HEK293 (cell line): ENCODE measurements at regions not wholly inside any gene's neighbourhood (a gene's known extent, or its start where the extent isn't known, plus 50 kb on each side); places are given as distances from the start of the nearest gene placed in this dataset.
A peak's percentile ranks its signal among the peaks of the same experiment; 100 is the strongest.

Experiments
- CTCF ChIA-PET: fragments of 350-600 bp; formaldehyde crosslinking; extraction: SDS; loops from one replicate; lab custom pipeline; 2021; ENCODE audit warnings: antibody characterized with exemption; lab: Yijun Ruan, JAX
- POLR2A ChIA-PET: fragments of 300-600 bp; formaldehyde crosslinking; extraction: SDS; loops from one replicate; lab custom pipeline; 2020; ENCODE audit warnings: antibody characterized with exemption, inconsistent platforms; lab: Yijun Ruan, JAX
- H3K27ac ChIP-seq: fragments of 200-500 bp; sonication (Bioruptor generic); 2 replicates; pipeline ENCODE4 v1.5.1; 2014; ENCODE audit warnings: low read depth, low read length, control low read depth, inconsistent platforms; ENCODE audit errors: extremely low read depth
- H3K36me3 ChIP-seq, 2 experiments: fragments of 200-500 bp in 1 of 2; sonication (Bioruptor generic) in 1 of 2; 1 replicate in 1 of 2; 2 replicates in 1 of 2; pipeline ENCODE4 v1.5.1; 2014 to 2017; ENCODE audit warnings: inconsistent platforms in 2 of 2, low read length in 2 of 2; ENCODE audit not compliant: control insufficient read depth in 2 of 2, insufficient read depth in 1 of 2
- H3K4me1 ChIP-seq: fragments of 200-500 bp; sonication (Bioruptor generic); 2 replicates; pipeline ENCODE4 v1.5.1; 2014; ENCODE audit warnings: mild to moderate bottlenecking, low read length, inconsistent platforms; ENCODE audit not compliant: control insufficient read depth, insufficient read depth
- H3K4me3 ChIP-seq: 2 replicates; pipeline ENCODE4 v1.5.1; 2011; ENCODE audit warnings: low read depth, mild to moderate bottlenecking, control low read depth, low read length, moderate library complexity
- H3K9me3 ChIP-seq: fragments of 200-500 bp; sonication (Bioruptor generic); 2 replicates; pipeline ENCODE4 v1.5.1; 2014; ENCODE audit warnings: low read depth, low read length, inconsistent platforms; ENCODE audit not compliant: control insufficient read depth, insufficient read depth
- MZF1 ChIP-seq: fragments of 450-650 bp; formaldehyde crosslinking; IDR thresholded peaks from 2 replicates; pipeline ENCODE4 v1.5.1; 2017; ENCODE audit warnings: missing biosample characterization, missing genetic modification characterization, borderline replicate concordance
- PRDM1 ChIP-seq: fragments of 450-650 bp; formaldehyde crosslinking; IDR thresholded peaks from 2 replicates; pipeline ENCODE4; 2016; ENCODE audit warnings: missing biosample characterization, missing genetic modification characterization
- PRDM6 ChIP-seq: fragments of 450-650 bp; formaldehyde crosslinking; IDR thresholded peaks from 2 replicates; pipeline ENCODE4 v1.5.1; 2017; ENCODE audit warnings: missing biosample characterization, missing genetic modification characterization
- SP2 ChIP-seq: fragments of 450-650 bp; formaldehyde crosslinking; IDR thresholded peaks from 2 replicates; pipeline ENCODE4 v1.5.1; 2016; ENCODE audit warnings: missing biosample characterization, missing genetic modification characterization
- ZFHX2 ChIP-seq: fragments of 450-650 bp; formaldehyde crosslinking; conservative IDR thresholded peaks from 2 replicates; pipeline ENCODE4 v1.5.1; 2016; ENCODE audit warnings: missing biosample characterization, missing genetic modification characterization
- ZFP3 ChIP-seq: fragments of 450-650 bp; formaldehyde crosslinking; IDR thresholded peaks from 2 replicates; pipeline ENCODE4 v1.5.1; 2016; ENCODE audit warnings: low read depth, missing biosample characterization, missing genetic modification characterization
- ZNF10 ChIP-seq: fragments of 450-650 bp; formaldehyde crosslinking; IDR thresholded peaks from 2 replicates; pipeline ENCODE4 v1.5.1; 2017; ENCODE audit warnings: missing biosample characterization, missing genetic modification characterization
- ZNF114 ChIP-seq: fragments of 450-650 bp; formaldehyde crosslinking; IDR thresholded peaks from 2 replicates; pipeline ENCODE4 v1.5.0; 2017; ENCODE audit warnings: missing biosample characterization, missing genetic modification characterization
- ZNF121 ChIP-seq: fragments of 450-650 bp; formaldehyde crosslinking; IDR thresholded peaks from 2 replicates; pipeline ENCODE4 v1.5.1; 2016; ENCODE audit warnings: missing biosample characterization, missing genetic modification characterization
- ZNF146 ChIP-seq: fragments of 450-650 bp; formaldehyde crosslinking; IDR thresholded peaks from 2 replicates; pipeline ENCODE4 v1.5.1; 2016; ENCODE audit warnings: missing biosample characterization, missing genetic modification characterization
- ZNF174 ChIP-seq: fragments of 450-650 bp; formaldehyde crosslinking; IDR thresholded peaks from 2 replicates; pipeline ENCODE4 v1.5.0; 2017; ENCODE audit warnings: missing biosample characterization, mild to moderate bottlenecking, missing genetic modification characterization
- ZNF214 ChIP-seq: fragments of 450-650 bp; formaldehyde crosslinking; IDR thresholded peaks from 2 replicates; pipeline ENCODE4 v1.5.1; 2017; ENCODE audit warnings: missing biosample characterization, mild to moderate bottlenecking, missing genetic modification characterization, borderline replicate concordance
- ZNF274 ChIP-seq, 2 experiments: fragments of 200-500 bp in 1 of 2; fragments of 450-650 bp in 1 of 2; sonication (Bioruptor generic) in 1 of 2; formaldehyde crosslinking in 1 of 2; IDR thresholded peaks; 2 replicates each; pipeline versions ENCODE4 v1.5.1 to v1.6.1; 2014 to 2016; ENCODE audit warnings: borderline replicate concordance in 1 of 2, inconsistent platforms in 1 of 2, low read length in 1 of 2, missing biosample characterization in 1 of 2, missing genetic modification characterization in 1 of 2
- ZNF292 ChIP-seq: fragments of 450-650 bp; formaldehyde crosslinking; IDR thresholded peaks from 2 replicates; pipeline ENCODE4 v1.5.1; 2016; ENCODE audit warnings: low read depth, missing biosample characterization, missing genetic modification characterization, borderline replicate concordance
- ZNF37A ChIP-seq: fragments of 450-650 bp; IDR thresholded peaks from 2 replicates; pipeline ENCODE4 v1.5.1; 2018; ENCODE audit warnings: missing biosample characterization, missing genetic modification characterization
- ZNF394 ChIP-seq: fragments of 450-650 bp; formaldehyde crosslinking; IDR thresholded peaks from 2 replicates; pipeline ENCODE4 v1.5.1; 2016; ENCODE audit warnings: missing biosample characterization, missing genetic modification characterization, mild to moderate bottlenecking, moderate library complexity, borderline replicate concordance
- ZNF433 ChIP-seq: fragments of 450-650 bp; formaldehyde crosslinking; IDR thresholded peaks from 2 replicates; pipeline ENCODE4 v1.5.1; 2016; ENCODE audit warnings: missing biosample characterization, missing genetic modification characterization, low read depth
- ZNF596 ChIP-seq: fragments of 450-650 bp; IDR thresholded peaks from 2 replicates; pipeline ENCODE4 v1.5.0; 2018; ENCODE audit warnings: missing biosample characterization, mild to moderate bottlenecking, missing genetic modification characterization, moderate library complexity
- ZNF677 ChIP-seq: fragments of 450-650 bp; IDR thresholded peaks from 2 replicates; pipeline ENCODE4 v1.5.0; 2018; ENCODE audit warnings: missing biosample characterization, mild to moderate bottlenecking, missing genetic modification characterization, moderate library complexity
- ZNF747 ChIP-seq: fragments of 450-650 bp; formaldehyde crosslinking; IDR thresholded peaks from 2 replicates; pipeline ENCODE4 v1.5.1; 2016; ENCODE audit warnings: missing biosample characterization, missing genetic modification characterization
- ZNF830 ChIP-seq: fragments of 450-650 bp; IDR thresholded peaks from 2 replicates; pipeline ENCODE4 v1.5.0; 2018; ENCODE audit warnings: missing biosample characterization, missing genetic modification characterization, low read depth, mild to moderate bottlenecking, moderate library complexity
- ZSCAN16 ChIP-seq: fragments of 450-650 bp; formaldehyde crosslinking; IDR thresholded peaks from 2 replicates; pipeline ENCODE4 v1.5.1; 2016; ENCODE audit warnings: missing biosample characterization, missing genetic modification characterization
- ZSCAN5A ChIP-seq: fragments of 450-650 bp; formaldehyde crosslinking; IDR thresholded peaks from 2 replicates; pipeline ENCODE4 v1.5.1; 2016; ENCODE audit warnings: missing biosample characterization, missing genetic modification characterization
- ZXDB ChIP-seq: fragments of 450-650 bp; formaldehyde crosslinking; IDR thresholded peaks from 2 replicates; pipeline ENCODE4 v1.5.1; 2016; ENCODE audit warnings: missing biosample characterization, missing genetic modification characterization
- TF ChIP-seq, protein P1 (sequence below): fragments of 450-650 bp; formaldehyde crosslinking; IDR thresholded peaks from 2 replicates; pipeline ENCODE4 v1.5.1; 2016; ENCODE audit warnings: missing biosample characterization, missing genetic modification characterization

DNA sequence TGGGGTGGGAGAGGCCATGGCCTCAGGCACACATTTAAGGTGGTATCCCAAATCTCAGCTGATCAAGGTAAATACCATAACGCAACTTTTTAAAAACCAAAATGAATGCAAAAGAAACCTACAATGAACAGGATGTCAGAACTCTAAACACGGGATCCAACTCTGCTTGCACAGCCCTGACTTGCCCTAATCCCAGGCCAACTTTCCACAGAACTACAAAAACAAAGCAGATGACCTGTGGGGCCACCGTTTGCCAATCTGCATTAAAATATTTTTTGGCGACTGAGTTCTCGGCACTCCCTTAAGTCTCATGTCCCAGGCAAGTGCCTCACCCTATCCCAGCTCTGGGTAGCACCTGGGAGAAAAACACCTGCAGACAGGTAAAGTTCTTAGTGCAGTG lies 110.5 kb downstream of the ZFP64 start (continued):
- TF ChIP-seq, protein P1, sequence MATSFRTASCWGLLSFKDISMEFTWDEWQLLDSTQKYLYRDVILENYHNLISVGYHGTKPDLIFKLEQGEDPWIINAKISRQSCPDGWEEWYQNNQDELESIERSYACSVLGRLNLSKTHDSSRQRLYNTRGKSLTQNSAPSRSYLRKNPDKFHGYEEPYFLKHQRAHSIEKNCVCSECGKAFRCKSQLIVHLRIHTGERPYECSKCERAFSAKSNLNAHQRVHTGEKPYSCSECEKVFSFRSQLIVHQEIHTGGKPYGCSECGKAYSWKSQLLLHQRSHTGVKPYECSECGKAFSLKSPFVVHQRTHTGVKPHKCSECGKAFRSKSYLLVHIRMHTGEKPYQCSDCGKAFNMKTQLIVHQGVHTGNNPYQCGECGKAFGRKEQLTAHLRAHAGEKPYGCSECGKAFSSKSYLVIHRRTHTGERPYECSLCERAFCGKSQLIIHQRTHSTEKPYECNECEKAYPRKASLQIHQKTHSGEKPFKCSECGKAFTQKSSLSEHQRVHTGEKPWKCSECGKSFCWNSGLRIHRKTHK (tag by site-specific recombination), result no peak
- TF ChIP-seq ZNF174 (tag by site-specific recombination), result no peak
- no peak for TF ChIP-seq ZXDB (tag by site-specific recombination)
- TF ChIP-seq ZNF146 (tag by site-specific recombination), result no peak
- TF ChIP-seq ZNF596 (tag by site-specific recombination), result no peak

DNA sequence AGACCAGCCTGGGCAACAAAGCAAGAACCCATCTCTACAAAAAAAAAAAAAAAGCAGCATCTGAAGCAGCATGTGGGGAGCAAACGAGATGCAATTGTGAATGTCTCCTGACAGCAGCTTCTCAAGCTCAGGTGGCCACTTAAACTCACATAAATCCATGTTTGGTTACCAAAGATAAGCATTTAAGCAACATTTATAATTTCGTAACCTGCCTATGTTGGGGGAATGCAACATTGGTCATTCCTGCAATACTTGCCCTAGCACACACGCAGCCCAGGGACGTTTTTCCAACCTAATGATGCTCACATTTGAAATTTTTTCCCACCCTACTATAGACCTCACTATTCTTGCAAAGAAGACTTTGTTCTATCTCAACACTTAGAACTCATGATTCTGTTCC lies 113.3 kb downstream of the ZFP64 start:
- no peak overlapping the region for H3K4me3 ChIP-seq
- ChIA-PET POLR2A (no interaction called here), CTCF (interaction anchor here (0.6 kb wide), 3 partner anchors 165 to 1284 kb away, joined by 3 to 4 read pairs (median 3); no protein-coding TSS in a partner anchor)
- H3K4me1 ChIP-seq, result no peaks in the 10 kb centered on the region
- TF ChIP-seq ZFHX2 (no peak), ZNF37A (no peak), ZSCAN16 (no peak), ZNF10 (no peak), ZNF121 (tag by site-specific recombination) (no peak), PRDM1 (tag by site-specific recombination) (no peak), ZNF433 (tag by site-specific recombination) (no peak), ZNF677 (tag by site-specific recombination) (no peak), ZNF274 (IDR thresholded peaks at IDR 0.05; ENCODE audit: low read length) (no peak), ZNF274 (tag by site-specific recombination; IDR thresholded peaks at IDR 0.05; ENCODE audit: borderline replicate concordance) (no peak), ZNF292 (no peak), ZNF114 (tag by site-specific recombination) (no peak), ZNF830 (tag by site-specific recombination) (no peak), ZNF394 (tag by site-specific recombination) (no peak), ZFP3 (tag by site-specific recombination) (no peak), MZF1 (tag by site-specific recombination) (no peak), ZSCAN5A (no peak), ZNF214 (tag by site-specific recombination) (no peak), ZNF747 (no peak)
- H3K27ac ChIP-seq, result no peak overlapping the region
- H3K36me3 ChIP-seq, result peaks cover 4 to 41% of the 10 kb centered on the region in 2 experiments; a peak in 2 of 3 replicates
- no peaks in the 10 kb centered on the region for H3K9me3 ChIP-seq

DNA sequence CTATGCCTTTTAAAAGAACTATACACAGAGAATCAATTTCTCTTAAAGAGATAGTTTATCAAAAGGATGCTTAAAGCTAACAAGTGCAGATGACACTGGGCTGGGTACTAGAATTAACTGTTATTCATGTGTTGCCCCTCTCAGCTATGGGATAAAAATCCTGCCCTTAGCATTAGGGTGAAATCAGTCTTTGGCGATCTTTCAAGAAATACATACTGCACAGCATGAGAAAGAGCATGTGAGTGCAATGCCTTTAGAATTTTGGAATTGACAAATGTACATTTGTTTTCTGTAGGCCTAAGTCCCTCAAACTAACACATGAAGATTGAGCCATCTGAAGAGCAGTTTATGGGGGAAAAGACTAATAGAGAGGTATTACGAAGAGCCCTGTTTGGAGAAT lies 115.4 kb downstream of the ZFP64 start:
- ChIA-PET POLR2A (interaction anchor here (0.6 to 0.7 kb wide), 2 partner anchors 14 to 42 kb away, joined by 4 to 8 read pairs; no protein-coding TSS in a partner anchor), CTCF (interaction anchor here (0.6 kb wide), 1 partner anchor 303 kb away, joined by 6 read pairs; no protein-coding TSS in a partner anchor)
- peak; percentile 74 for TF ChIP-seq PRDM6 (tag by site-specific recombination)
- no peak for TF ChIP-seq SP2 (tag by site-specific recombination)
- Histone ChIP-seq H3K4me3 (no peak overlapping the region), H3K9me3 (no peaks in the 10 kb centered on the region), H3K4me1 (no peaks in the 10 kb centered on the region), H3K36me3 (peaks cover 8 to 31% of the 10 kb centered on the region in 2 experiments; a peak in 2 of 3 replicates), H3K27ac (no peak overlapping the region)
